ENCODE measurements at regions not wholly inside any gene's neighbourhood (a gene's known extent, or its start where the extent isn't known, plus 50 kb on each side); places are given as distances from the start of the nearest gene placed in this dataset.
"Not testable (repeated sequence)": the region's sequence is repeated elsewhere in the genome, so short reads cannot be mapped to it uniquely, and the experiment has no call there.

DNA sequence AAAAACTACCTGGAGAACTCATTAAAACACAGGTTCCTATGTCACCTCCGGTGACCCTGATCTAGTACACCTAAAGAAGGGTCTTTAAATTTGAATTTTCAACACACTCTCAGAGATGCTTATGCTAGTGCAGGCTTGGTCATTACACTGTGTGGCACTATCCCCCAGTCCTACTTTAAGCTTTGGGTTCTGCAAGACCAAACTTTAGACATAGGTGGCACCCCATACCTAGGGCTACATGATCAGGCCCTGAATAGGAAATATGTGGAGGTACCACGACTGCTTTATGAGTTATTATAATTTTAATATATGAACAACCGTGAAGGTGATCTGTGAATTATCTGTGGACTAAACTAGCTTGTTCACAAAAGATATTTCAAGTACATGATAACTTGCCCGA lies 201.3 kb upstream of the OR13F1 start:
- Histone ChIP-seq H3K4ac (ENCODE audit: low read depth, low read length) (no peak overlapping the region), H4K12ac (ENCODE audit: low read depth, low read length) (no peak overlapping the region), H3K79me1 (ENCODE audit: low read length) (no peaks in the 10 kb centered on the region), H3K9ac (ENCODE audit: low read length) (no peak overlapping the region), H3K27ac (ENCODE audit: low read depth, low read length) (no peak overlapping the region), H4K8ac (ENCODE audit: low read depth, low read length) (no peak overlapping the region), H2BK120ac (ENCODE audit: insufficient read depth, low read length, poor library complexity) (no peak overlapping the region), H3K79me2 (ENCODE audit: control insufficient read depth, insufficient read depth, low read length, poor library complexity) (no peaks in the 10 kb centered on the region), H3K9me3 (ENCODE audit: insufficient read depth, low read depth, low read length) (no peaks in the 10 kb centered on the region), H3K36me3 (ENCODE audit: control insufficient read depth in 1 of 2, insufficient read depth in 2 of 2, low read length in 2 of 2) (no peaks in the 10 kb centered on the region), H4K91ac (ENCODE audit: low read depth, low read length) (no peak overlapping the region), H3K27me3 (ENCODE audit: insufficient read depth, low read length) (no peaks in the 10 kb centered on the region), H3K4me3 (ENCODE audit: low read depth, low read length) (no peak overlapping the region), H3K18ac (ENCODE audit: low read length) (no peak overlapping the region), H2BK12ac (ENCODE audit: low read length) (no peak overlapping the region), H2BK5ac (ENCODE audit: low read depth, low read length, poor library complexity) (no peak overlapping the region), H3K23ac (ENCODE audit: low read length) (no peak overlapping the region), H2AK5ac (ENCODE audit: low read length) (no peak overlapping the region), H3K14ac (ENCODE audit: low read length) (no peak overlapping the region), H3K4me1 (ENCODE audit: control insufficient read depth in 1 of 2, insufficient read depth in 2 of 2, low read length in 2 of 2) (no peaks in the 10 kb centered on the region), H3K4me2 (ENCODE audit: low read length) (no peak overlapping the region), H2AFZ (ENCODE audit: insufficient read depth, low read length, poor library complexity) (no peak overlapping the region)
- no CpG with 5 or more reads among the region's 4 CpGs for WGBS (ENCODE audit: extremely low coverage, insufficient coverage, insufficient read length)
- DNase-seq = no peak

DNA sequence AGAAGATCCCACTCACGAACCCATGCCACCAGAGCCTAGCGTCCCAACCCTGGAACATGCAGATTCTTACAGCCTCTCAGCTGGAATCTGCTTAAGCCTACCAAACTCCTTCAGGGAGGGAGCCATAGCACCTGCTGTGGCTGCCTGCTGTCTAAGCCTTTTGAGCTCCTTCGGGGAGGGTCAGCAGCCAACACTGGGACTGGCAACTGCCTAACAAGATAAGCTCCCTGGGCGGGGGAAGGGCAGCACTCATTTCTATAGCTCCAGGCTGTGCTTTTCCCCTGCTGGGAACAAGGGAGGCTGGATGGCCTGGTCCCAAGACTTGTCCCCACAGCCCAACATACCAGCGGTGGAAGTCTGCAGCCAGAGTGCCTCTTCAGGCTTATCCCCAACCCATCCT lies 199.1 kb upstream of the OR13F1 start:
- WGBS (ENCODE audit: extremely low coverage, insufficient coverage, insufficient read length) = no CpG with 5 or more reads among the region's 5 CpGs
- H3K79me1 ChIP-seq (ENCODE audit: low read length) = no peaks in the 10 kb centered on the region
- H2BK120ac ChIP-seq (ENCODE audit: insufficient read depth, low read length, poor library complexity) = no peak overlapping the region
- DNase-seq = no peak
- no peak overlapping the region for H3K18ac ChIP-seq (ENCODE audit: low read length)
- no peak overlapping the region for H2AK5ac ChIP-seq (ENCODE audit: low read length)
- H3K27me3 ChIP-seq (ENCODE audit: insufficient read depth, low read length) = no peaks in the 10 kb centered on the region
- no peak overlapping the region for H4K91ac ChIP-seq (ENCODE audit: low read depth, low read length)
- H3K79me2 ChIP-seq (ENCODE audit: control insufficient read depth, insufficient read depth, low read length, poor library complexity) = no peaks in the 10 kb centered on the region
- no peak overlapping the region for H3K14ac ChIP-seq (ENCODE audit: low read length)
- H2AFZ ChIP-seq (ENCODE audit: insufficient read depth, low read length, poor library complexity) = no peak overlapping the region
- no peak overlapping the region for H3K4me2 ChIP-seq (ENCODE audit: low read length)
- no peak overlapping the region for H4K12ac ChIP-seq (ENCODE audit: low read depth, low read length)
- H2BK12ac ChIP-seq (ENCODE audit: low read length) = no peak overlapping the region
- no peak overlapping the region for H4K8ac ChIP-seq (ENCODE audit: low read depth, low read length)
- H3K9ac ChIP-seq (ENCODE audit: low read length) = no peak overlapping the region
- no peak overlapping the region for H3K4ac ChIP-seq (ENCODE audit: low read depth, low read length)
- H2BK5ac ChIP-seq (ENCODE audit: low read depth, low read length, poor library complexity) = no peak overlapping the region
- H3K27ac ChIP-seq (ENCODE audit: low read depth, low read length) = no peak overlapping the region
- no peaks in the 10 kb centered on the region for H3K36me3 ChIP-seq (ENCODE audit: control insufficient read depth in 1 of 2, insufficient read depth in 2 of 2, low read length in 2 of 2)
- H3K4me3 ChIP-seq (ENCODE audit: low read depth, low read length) = no peak overlapping the region
- H3K23ac ChIP-seq (ENCODE audit: low read length) = no peak overlapping the region
- H3K4me1 ChIP-seq (ENCODE audit: control insufficient read depth in 1 of 2, insufficient read depth in 2 of 2, low read length in 2 of 2) = no peaks in the 10 kb centered on the region
- H3K9me3 ChIP-seq (ENCODE audit: insufficient read depth, low read depth, low read length) = no peaks in the 10 kb centered on the region

DNA sequence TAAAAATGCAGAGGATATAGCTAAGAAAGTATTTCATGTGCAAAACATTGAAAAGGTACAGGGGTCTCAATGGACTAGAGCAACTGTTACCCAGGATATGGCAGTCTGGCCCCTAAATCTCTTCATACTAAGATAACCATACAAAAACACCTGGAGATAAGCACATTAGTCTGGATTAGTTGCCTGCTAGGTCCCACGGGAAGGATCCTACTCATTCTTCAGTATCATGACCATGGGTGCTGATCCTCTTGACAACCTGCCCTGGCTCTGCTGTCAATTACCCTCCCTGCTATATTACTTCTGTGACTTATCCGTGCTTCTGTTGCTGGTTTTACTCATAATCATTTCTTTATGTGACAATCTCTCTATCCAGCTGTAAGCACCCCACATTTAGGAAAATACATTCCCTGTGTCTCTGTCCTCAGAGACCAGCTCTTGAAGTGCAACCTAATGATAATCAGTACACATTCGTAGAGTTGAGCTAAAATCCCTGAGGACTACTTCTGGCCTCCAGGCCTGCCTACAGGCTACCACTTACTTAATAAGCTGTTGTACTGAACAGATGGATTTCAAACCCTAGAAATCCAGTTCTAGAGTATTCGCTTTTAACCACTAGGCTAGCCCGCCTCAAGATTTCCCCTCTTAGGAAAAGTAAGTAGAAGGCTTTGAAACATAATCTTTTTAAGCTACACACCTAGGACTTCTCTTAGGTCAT lies 190.5 kb upstream of the OR13F1 start:
- Histone ChIP-seq H4K8ac (ENCODE audit: low read depth, low read length) (no peak overlapping the region), H3K4me3 (ENCODE audit: low read depth, low read length) (no peak overlapping the region)
- WGBS (ENCODE audit: extremely low coverage, insufficient coverage, insufficient read length) = no CpG with 5 or more reads among the region's 5 CpGs

DNA sequence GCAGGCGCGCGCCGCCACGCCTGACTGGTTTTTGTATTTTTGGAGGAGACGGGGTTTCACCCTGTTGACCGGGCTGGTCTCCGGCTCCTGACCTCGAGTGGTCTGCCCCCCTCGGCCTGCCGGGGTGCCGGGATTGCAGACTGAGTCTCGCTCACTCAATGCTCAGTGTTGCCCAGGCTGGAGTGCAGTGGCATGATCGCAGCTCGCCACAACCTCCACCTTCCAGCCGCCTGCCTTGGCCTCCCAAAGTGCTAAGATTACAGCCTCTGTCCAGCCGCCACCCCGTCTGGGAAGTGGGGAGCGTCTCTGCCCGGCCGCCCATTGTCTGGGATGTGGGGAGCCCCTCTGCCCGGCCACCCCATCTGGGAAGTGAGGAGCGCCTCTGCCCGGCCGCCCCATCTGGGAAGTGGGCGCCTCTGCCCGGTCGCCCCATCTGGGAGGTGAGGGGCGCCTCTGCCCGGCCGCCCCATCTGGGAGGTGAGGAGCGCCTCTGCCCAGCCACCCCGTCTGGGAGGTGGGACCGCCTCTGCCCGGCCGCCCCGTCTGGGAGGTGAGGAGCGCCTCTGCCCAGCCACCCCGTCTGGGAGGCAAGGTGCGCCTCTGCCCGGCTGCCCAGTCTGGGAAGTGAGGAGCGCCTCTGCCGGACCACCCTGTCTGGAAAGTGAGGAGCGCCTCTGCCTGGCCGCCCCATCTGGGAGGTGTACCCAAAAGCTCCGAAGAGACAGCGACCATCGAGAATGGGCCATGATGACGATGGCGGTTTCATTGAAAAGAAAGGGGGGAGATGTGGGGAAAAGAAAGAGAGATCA lies 187.7 kb upstream of the OR13F1 start:
- WGBS (ENCODE audit: extremely low coverage, insufficient coverage, insufficient read length) = no CpG with 5 or more reads among the region's 50 CpGs
- not testable (repeated sequence) for H2BK120ac ChIP-seq (ENCODE audit: insufficient read depth, low read length, poor library complexity)

More for the DNA sequence above, 190.5 kb upstream of the OR13F1 start:
- H3K14ac ChIP-seq (ENCODE audit: low read length) = no peak overlapping the region
- no peak overlapping the region for H3K23ac ChIP-seq (ENCODE audit: low read length)
- DNase-seq = no peak
- H3K18ac ChIP-seq (ENCODE audit: low read length) = no peak overlapping the region
- H2BK5ac ChIP-seq (ENCODE audit: low read depth, low read length, poor library complexity) = no peak overlapping the region
- no peaks in the 10 kb centered on the region for H3K36me3 ChIP-seq (ENCODE audit: control insufficient read depth in 1 of 2, insufficient read depth in 2 of 2, low read length in 2 of 2)
- peaks cover 2% of the 10 kb centered on the region for H3K9me3 ChIP-seq (ENCODE audit: insufficient read depth, low read depth, low read length)
- no peaks in the 10 kb centered on the region for H3K79me1 ChIP-seq (ENCODE audit: low read length)
- H2BK12ac ChIP-seq (ENCODE audit: low read length) = no peak overlapping the region
- no peaks in the 10 kb centered on the region for H3K27me3 ChIP-seq (ENCODE audit: insufficient read depth, low read length)
- H2AK5ac ChIP-seq (ENCODE audit: low read length) = no peak overlapping the region
- H3K4me2 ChIP-seq (ENCODE audit: low read length) = no peak overlapping the region
- no peak overlapping the region for H3K27ac ChIP-seq (ENCODE audit: low read depth, low read length)
- no peaks in the 10 kb centered on the region for H3K4me1 ChIP-seq (ENCODE audit: control insufficient read depth in 1 of 2, insufficient read depth in 2 of 2, low read length in 2 of 2)
- no peak overlapping the region for H4K12ac ChIP-seq (ENCODE audit: low read depth, low read length)
- no peaks in the 10 kb centered on the region for H3K79me2 ChIP-seq (ENCODE audit: control insufficient read depth, insufficient read depth, low read length, poor library complexity)
- no peak overlapping the region for H2BK120ac ChIP-seq (ENCODE audit: insufficient read depth, low read length, poor library complexity)
- no peak overlapping the region for H2AFZ ChIP-seq (ENCODE audit: insufficient read depth, low read length, poor library complexity)
- H3K9ac ChIP-seq (ENCODE audit: low read length) = no peak overlapping the region
- no peak overlapping the region for H3K4ac ChIP-seq (ENCODE audit: low read depth, low read length)
- no peak overlapping the region for H4K91ac ChIP-seq (ENCODE audit: low read depth, low read length)

More for the DNA sequence above, 187.7 kb upstream of the OR13F1 start:
- not testable (repeated sequence) for DNase-seq; H3K9ac ChIP-seq (ENCODE audit: low read length); H2BK12ac ChIP-seq (ENCODE audit: low read length); H3K18ac ChIP-seq (ENCODE audit: low read length); H3K4ac ChIP-seq (ENCODE audit: low read depth, low read length); H3K36me3 ChIP-seq (ENCODE audit: control insufficient read depth in 1 of 2, insufficient read depth in 2 of 2, low read length in 2 of 2); H3K23ac ChIP-seq (ENCODE audit: low read length); H3K4me1 ChIP-seq (ENCODE audit: control insufficient read depth in 1 of 2, insufficient read depth in 2 of 2, low read length in 2 of 2); H3K79me1 ChIP-seq (ENCODE audit: low read length); H2BK5ac ChIP-seq (ENCODE audit: low read depth, low read length, poor library complexity); H4K8ac ChIP-seq (ENCODE audit: low read depth, low read length); H3K27ac ChIP-seq (ENCODE audit: low read depth, low read length); H4K91ac ChIP-seq (ENCODE audit: low read depth, low read length); H2AK5ac ChIP-seq (ENCODE audit: low read length); H3K79me2 ChIP-seq (ENCODE audit: control insufficient read depth, insufficient read depth, low read length, poor library complexity); H3K14ac ChIP-seq (ENCODE audit: low read length); H3K4me3 ChIP-seq (ENCODE audit: low read depth, low read length); H4K12ac ChIP-seq (ENCODE audit: low read depth, low read length); H3K4me2 ChIP-seq (ENCODE audit: low read length); H3K27me3 ChIP-seq (ENCODE audit: insufficient read depth, low read length); H3K9me3 ChIP-seq (ENCODE audit: insufficient read depth, low read depth, low read length); H2AFZ ChIP-seq (ENCODE audit: insufficient read depth, low read length, poor library complexity)

Measured in trophoblast cell (in vitro differentiated cells and primary cell).